ENCODE measurements at regions not wholly inside any gene's neighbourhood (a gene's known extent, or its start where the extent isn't known, plus 50 kb on each side); places are given as distances from the start of the nearest gene placed in this dataset.

DNA sequence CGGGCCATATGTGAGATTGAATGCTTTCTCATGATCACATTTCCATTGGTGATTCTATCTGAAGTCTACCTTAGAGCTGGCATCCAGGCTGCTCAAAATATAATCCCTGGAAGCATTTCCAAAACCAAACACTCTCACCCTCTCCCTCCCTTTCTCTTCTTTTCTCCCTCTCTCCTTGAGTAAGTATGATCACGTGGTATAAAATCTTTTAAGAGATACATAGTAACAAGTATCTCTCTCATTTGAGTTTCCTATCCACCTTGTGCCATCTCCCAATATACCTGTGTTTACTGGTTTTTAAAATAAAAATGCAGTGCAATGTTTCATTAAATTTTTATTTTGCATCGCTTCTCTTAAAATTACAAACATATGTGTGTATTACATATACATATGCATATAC lies 350.9 kb upstream of the KCNH8 start:
- H3K4me2 ChIP-seq (ENCODE audit: low read length): no peak overlapping the region
- H3K4me1 ChIP-seq (ENCODE audit: insufficient read depth, low read length, poor library complexity, severe bottlenecking): no peaks in the 10 kb centered on the region
- H3K9me2 ChIP-seq (ENCODE audit: insufficient read depth, low read length): no peaks in the 10 kb centered on the region
- H3K36me3 ChIP-seq (ENCODE audit: insufficient read depth, low read length): no peaks in the 10 kb centered on the region
- DNase-seq (ENCODE audit: low spot score): no peak
- H3K27ac ChIP-seq (ENCODE audit: low read depth, low read length, poor library complexity, severe bottlenecking): no peak overlapping the region
- TF ChIP-seq EZH2phosphoT487 (IDR thresholded peaks at IDR 0.05; ENCODE audit: borderline replicate concordance, low read depth, low read length): no peak
- H3K9me3 ChIP-seq (ENCODE audit: low read length): no peaks in the 10 kb centered on the region
- no peak overlapping the region; the same call in 1 of the 2 replicates for H2AFZ ChIP-seq (ENCODE audit: low read length)
- no TSS peak for BruUV-seq (replicated peaks)
- POLR2A ChIA-PET: interaction anchor here (0.9 kb wide), 1 partner anchor 37 kb away, joined by 6 read pairs; no protein-coding TSS in a partner anchor
- intact Hi-C loops (cut with micrococcal nuclease; ENCODE audit: unreplicated experiment): no loop called here
- no peak overlapping the region for H3K4me3 ChIP-seq (ENCODE audit: low read depth, low read length, poor library complexity, severe bottlenecking)
- no peaks in the 10 kb centered on the region for H4K20me1 ChIP-seq (ENCODE audit: insufficient read depth, low read length)
- CTCF ChIA-PET (ENCODE audit: unreplicated experiment): no interaction called here
- H3K79me2 ChIP-seq (ENCODE audit: insufficient read depth, low read depth, low read length): no peaks in the 10 kb centered on the region

DNA sequence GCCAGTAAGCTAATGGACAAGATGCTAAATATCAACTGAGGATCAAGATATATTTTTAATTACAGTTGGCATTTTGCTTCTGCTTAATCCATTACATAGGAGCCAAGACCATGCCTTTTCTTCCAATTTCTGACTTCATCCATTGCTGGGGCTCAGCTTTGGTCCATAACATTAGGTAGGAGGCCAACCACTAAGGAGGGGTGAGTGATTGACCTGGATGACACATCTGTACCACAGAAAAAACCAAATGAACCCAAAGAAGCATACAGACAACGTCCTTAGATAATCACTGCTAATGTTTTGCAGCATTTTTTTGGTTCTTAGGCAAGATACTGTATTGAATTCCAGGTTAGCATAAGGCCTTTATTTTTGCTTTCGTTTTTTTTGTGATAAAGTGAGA lies 353.2 kb upstream of the KCNH8 start:
- POLR2A ChIA-PET: interaction anchor here (0.5 to 0.7 kb wide), 2 partner anchors 349 to 1478 kb away, joined by 3 to 5 read pairs; no protein-coding TSS in a partner anchor
- TF ChIP-seq CTCF (conservative IDR thresholded peaks at IDR 0.05; ENCODE audit: low read length) (no peak), EZH2phosphoT487 (IDR thresholded peaks at IDR 0.05; ENCODE audit: borderline replicate concordance, low read depth, low read length) (no peak)
- H3K9me2 ChIP-seq (ENCODE audit: insufficient read depth, low read length): no peaks in the 10 kb centered on the region
- no peaks in the 10 kb centered on the region for H4K20me1 ChIP-seq (ENCODE audit: insufficient read depth, low read length)
- no peak overlapping the region for H3K4me3 ChIP-seq (ENCODE audit: low read depth, low read length, poor library complexity, severe bottlenecking)
- H3K27ac ChIP-seq (ENCODE audit: low read depth, low read length, poor library complexity, severe bottlenecking): no peak overlapping the region
- no peaks in the 10 kb centered on the region for H3K4me1 ChIP-seq (ENCODE audit: insufficient read depth, low read length, poor library complexity, severe bottlenecking)
- no peaks in the 10 kb centered on the region for H3K79me2 ChIP-seq (ENCODE audit: insufficient read depth, low read depth, low read length)
- no TSS peak for BruUV-seq (replicated peaks)
- H3K9me3 ChIP-seq (ENCODE audit: low read length): no peaks in the 10 kb centered on the region
- CTCF ChIA-PET (ENCODE audit: unreplicated experiment): no interaction called here
- H2AFZ ChIP-seq (ENCODE audit: low read length): peak overlapping the region; percentile 20; the same call in 1 of the 2 replicates
- intact Hi-C loops (cut with micrococcal nuclease; ENCODE audit: unreplicated experiment): no loop called here
- no peak overlapping the region for H3K4me2 ChIP-seq (ENCODE audit: low read length)
- no peaks in the 10 kb centered on the region for H3K36me3 ChIP-seq (ENCODE audit: insufficient read depth, low read length)
- no peak for DNase-seq (ENCODE audit: low spot score)

- BruUV-seq (replicated peaks): no TSS peak
- no peak for TF ChIP-seq EZH2phosphoT487 (IDR thresholded peaks at IDR 0.05; ENCODE audit: borderline replicate concordance, low read depth, low read length)
- no peak for TF ChIP-seq CTCF (conservative IDR thresholded peaks at IDR 0.05; ENCODE audit: low read length)
- intact Hi-C loops (cut with micrococcal nuclease; ENCODE audit: unreplicated experiment): no loop called here
- Histone ChIP-seq H4K20me1 (ENCODE audit: insufficient read depth, low read length) (no peaks in the 10 kb centered on the region), H2AFZ (ENCODE audit: low read length) (no peak overlapping the region; the same call in 1 of the 2 replicates), H3K9me2 (ENCODE audit: insufficient read depth, low read length) (no peaks in the 10 kb centered on the region), H3K79me2 (ENCODE audit: insufficient read depth, low read depth, low read length) (no peaks in the 10 kb centered on the region), H3K36me3 (ENCODE audit: insufficient read depth, low read length) (no peaks in the 10 kb centered on the region), H3K4me2 (ENCODE audit: low read length) (no peak overlapping the region), H3K9me3 (ENCODE audit: low read length) (no peaks in the 10 kb centered on the region), H3K4me1 (ENCODE audit: insufficient read depth, low read length, poor library complexity, severe bottlenecking) (no peaks in the 10 kb centered on the region), H3K4me3 (ENCODE audit: low read depth, low read length, poor library complexity, severe bottlenecking) (no peak overlapping the region), H3K27ac (ENCODE audit: low read depth, low read length, poor library complexity, severe bottlenecking) (no peak overlapping the region)
- CTCF ChIA-PET (ENCODE audit: unreplicated experiment): no interaction called here
- no peak for DNase-seq (ENCODE audit: low spot score)
- POLR2A ChIA-PET: no interaction called here
Measured at GRCh38 chr3:18791752-18792151, 356.6 kb upstream of the KCNH8 start.

All from OCI-LY7 (cell line).